ENCODE measurements at regions not wholly inside any gene's neighbourhood (a gene's known extent, or its start where the extent isn't known, plus 50 kb on each side); places are given as distances from the start of the nearest gene placed in this dataset.

GRCh38 chr6:140554421-140554820 lies 1180.0 kb upstream of the CITED2 start:
- Mint-ChIP-seq H3K9me3 (peaks cover 17% of the 10 kb centered on the region), H3K4me3 (no peak overlapping the region), H3K27me3 (ENCODE audit: insufficient read depth) (no peaks in the 10 kb centered on the region; the same call in 1 of the 2 replicates), H3K4me1 (ENCODE audit: low read depth) (peaks cover 14% of the 10 kb centered on the region), H3K27ac (no peak overlapping the region), H3K36me3 (ENCODE audit: low read depth) (peaks cover 66% of the 10 kb centered on the region)
- DNase-seq: no peak
- TF ChIP-seq CTCF (IDR thresholded peaks at IDR 0.05): no peak

GRCh38 chr6:140548366-140548765 lies 1173.9 kb upstream of the CITED2 start:
- H3K36me3 Mint-ChIP-seq (ENCODE audit: low read depth): peaks cover 74% of the 10 kb centered on the region
- peaks cover 42% of the 10 kb centered on the region for H3K4me1 Mint-ChIP-seq (ENCODE audit: low read depth)

GRCh38 chr6:140546640-140547039 lies 1172.2 kb upstream of the CITED2 start:
- Mint-ChIP-seq H3K27me3 (ENCODE audit: insufficient read depth) (no peaks in the 10 kb centered on the region), H3K27ac (peak overlapping the region; percentile 83), H3K36me3 (ENCODE audit: low read depth) (peaks cover 70% of the 10 kb centered on the region), H3K4me3 (peak overlapping the region; percentile 9; the same call in 1 of the 2 replicates), H3K4me1 (ENCODE audit: low read depth) (peaks cover 57% of the 10 kb centered on the region), H3K9me3 (peaks cover 33% of the 10 kb centered on the region)
- DNase-seq: peak; percentile 78
- TF ChIP-seq CTCF (IDR thresholded peaks at IDR 0.05): no peak

More at GRCh38 chr6:140548366-140548765, 1173.9 kb upstream of the CITED2 start:
- no peaks in the 10 kb centered on the region; the same call in 1 of the 2 replicates for H3K27me3 Mint-ChIP-seq (ENCODE audit: insufficient read depth)
- H3K27ac Mint-ChIP-seq: no peak overlapping the region
- DNase-seq: no peak
- H3K9me3 Mint-ChIP-seq: peaks cover 33% of the 10 kb centered on the region
- H3K4me3 Mint-ChIP-seq: no peak overlapping the region
- no peak for TF ChIP-seq CTCF (IDR thresholded peaks at IDR 0.05)

GRCh38 chr6:140544431-140544830 lies 1170.0 kb upstream of the CITED2 start:
- Mint-ChIP-seq H3K4me3 (no peak overlapping the region), H3K4me1 (ENCODE audit: low read depth) (peaks cover 69% of the 10 kb centered on the region), H3K27ac (no peak overlapping the region), H3K27me3 (ENCODE audit: insufficient read depth) (no peaks in the 10 kb centered on the region), H3K36me3 (ENCODE audit: low read depth) (peaks cover 51% of the 10 kb centered on the region), H3K9me3 (peaks cover 16% of the 10 kb centered on the region)
- DNase-seq: no peak
- no peak for TF ChIP-seq CTCF (IDR thresholded peaks at IDR 0.05)

- Mint-ChIP-seq H3K9me3 (peaks cover 11% of the 10 kb centered on the region), H3K4me3 (no peak overlapping the region), H3K36me3 (ENCODE audit: low read depth) (peaks cover 36% of the 10 kb centered on the region), H3K4me1 (ENCODE audit: low read depth) (peaks cover 71% of the 10 kb centered on the region), H3K27ac (peak overlapping the region; percentile 77), H3K27me3 (ENCODE audit: insufficient read depth) (no peaks in the 10 kb centered on the region)
- DNase-seq: no peak
- TF ChIP-seq CTCF (IDR thresholded peaks at IDR 0.05): no peak
Measured at GRCh38 chr6:140542863-140543262, 1168.4 kb upstream of the CITED2 start.

GRCh38 chr6:140541288-140541687 lies 1166.8 kb upstream of the CITED2 start:
- Mint-ChIP-seq H3K36me3 (ENCODE audit: low read depth) (peaks cover 31% of the 10 kb centered on the region), H3K27me3 (ENCODE audit: insufficient read depth) (no peaks in the 10 kb centered on the region), H3K4me1 (ENCODE audit: low read depth) (peaks cover 68% of the 10 kb centered on the region), H3K4me3 (peak overlapping the region; percentile 59), H3K9me3 (peaks cover 6% of the 10 kb centered on the region; the same call in 1 of the 2 replicates), H3K27ac (peak overlapping the region; percentile 93)
- TF ChIP-seq CTCF (IDR thresholded peaks at IDR 0.05): no peak
- DNase-seq: peak; percentile 36

Data from HFFc6 (cell line).